SU-DHL-6 (cell line): ENCODE measurements at regions not wholly inside any gene's neighbourhood (a gene's known extent, or its start where the extent isn't known, plus 50 kb on each side); places are given as distances from the start of the nearest gene placed in this dataset.
A peak's percentile ranks its signal among the peaks of the same experiment; 100 is the strongest.

Experiments
- H2AFZ ChIP-seq: fragments of 200-600 bp; sonication (generic); 2 replicates; pipeline ENCODE4 v1.6.1; 2014; ENCODE audit warnings: low read depth, mild to moderate bottlenecking, moderate library complexity, mixed read lengths, antibody characterized with exemption, low read length; ENCODE audit not compliant: severe bottlenecking
- H3F3A ChIP-seq: fragments of 200-600 bp; shearing (Covaris generic); 2 replicates; pipeline ENCODE4 v1.6.0; 2016; ENCODE audit warnings: antibody characterized with exemption, mild to moderate bottlenecking; ENCODE audit not compliant: insufficient read depth
- H3K27ac ChIP-seq: fragments of 200-600 bp; sonication (generic); 2 replicates; pipeline ENCODE4 v1.5.1; 2016; ENCODE audit warnings: low read depth, mild to moderate bottlenecking, low read length, moderate library complexity, mixed read lengths
- H3K27me3 ChIP-seq: fragments of 200-600 bp; sonication (generic), shearing (Covaris generic); 2 replicates; pipeline ENCODE4 v1.6.0; 2014; ENCODE audit warnings: mild to moderate bottlenecking, low read length
- H3K36me3 ChIP-seq: fragments of 200-600 bp; sonication (generic); 2 replicates; pipeline ENCODE4 v1.6.1; 2014; ENCODE audit warnings: mild to moderate bottlenecking, low read length, mixed read lengths
- H3K4me2 ChIP-seq: fragments of 300-600, 200-600 bp; shearing (Covaris generic), sonication (generic); 2 replicates; pipeline ENCODE4 v1.6.0; 2014; ENCODE audit warnings: low read length, low read depth, mild to moderate bottlenecking; ENCODE audit not compliant: poor library complexity, severe bottlenecking
- H3K4me3 ChIP-seq: fragments of 200-600 bp; sonication (generic); 2 replicates; pipeline ENCODE4 v1.5.1; 2014; ENCODE audit warnings: antibody characterized with exemption, low read length, mild to moderate bottlenecking, mixed read lengths; ENCODE audit not compliant: insufficient read depth, poor library complexity, severe bottlenecking
- H3K79me2 ChIP-seq: fragments of 200-600 bp; sonication (generic); 2 replicates; pipeline ENCODE4 v1.6.1; 2014; ENCODE audit warnings: mild to moderate bottlenecking, low read length, moderate library complexity; ENCODE audit not compliant: insufficient read depth
- H3K9ac ChIP-seq: fragments of 200-600 bp; sonication (generic); 2 replicates; pipeline ENCODE4 v1.7.0; 2014; ENCODE audit warnings: mild to moderate bottlenecking, low read length
- H3K9me2 ChIP-seq: fragments of 200-600 bp; sonication (generic); replicated peaks from 2 replicates; pipeline ENCODE4 v1.6.1; 2014; ENCODE audit warnings: low read length; ENCODE audit not compliant: insufficient read depth
- H3K9me3 ChIP-seq: fragments of 200-600 bp; sonication (generic); 2 replicates; pipeline ENCODE4 v1.6.1; 2014; ENCODE audit warnings: low read length, mixed read lengths; ENCODE audit not compliant: insufficient read depth
- H4K20me1 ChIP-seq: fragments of 200-600 bp; sonication (generic); 2 replicates; pipeline ENCODE4 v1.6.1; 2014; ENCODE audit warnings: low read depth, mild to moderate bottlenecking, antibody characterized with exemption, low read length, moderate library complexity, mixed read lengths
- EZH2phosphoT487 ChIP-seq: fragments of 200-600 bp; sonication (generic), shearing (Covaris generic); conservative IDR thresholded peaks from 2 replicates; pipeline ENCODE4 v1.6.1; 2018; ENCODE audit warnings: mild to moderate bottlenecking, antibody characterized with exemption, low read length, moderate library complexity, mixed read lengths
- TF ChIP-seq, protein P1 (sequence below): fragments of 200-600 bp; sonication (generic); IDR thresholded peaks from one replicate; pipeline ENCODE4 v1.5.1; 2017; ENCODE audit warnings: antibody characterized with exemption, mild to moderate bottlenecking, low read length, moderate library complexity; ENCODE audit not compliant: insufficient read depth, poor library complexity, severe bottlenecking

- Histone ChIP-seq H3F3A (no peaks in the 10 kb centered on the region), H3K36me3 (no peaks in the 10 kb centered on the region), H3K4me3 (no peak overlapping the region), H3K79me2 (no peaks in the 10 kb centered on the region), H4K20me1 (no peaks in the 10 kb centered on the region), H3K9me3 (no peaks in the 10 kb centered on the region), H3K4me2 (no peak overlapping the region), H3K27ac (no peak overlapping the region), H3K9ac (no peak overlapping the region), H3K9me2 (no peaks in the 10 kb centered on the region), H3K27me3 (no peaks in the 10 kb centered on the region), H2AFZ (no peak overlapping the region)
- TF ChIP-seq EZH2phosphoT487: no peak
- TF ChIP-seq, protein P1, sequence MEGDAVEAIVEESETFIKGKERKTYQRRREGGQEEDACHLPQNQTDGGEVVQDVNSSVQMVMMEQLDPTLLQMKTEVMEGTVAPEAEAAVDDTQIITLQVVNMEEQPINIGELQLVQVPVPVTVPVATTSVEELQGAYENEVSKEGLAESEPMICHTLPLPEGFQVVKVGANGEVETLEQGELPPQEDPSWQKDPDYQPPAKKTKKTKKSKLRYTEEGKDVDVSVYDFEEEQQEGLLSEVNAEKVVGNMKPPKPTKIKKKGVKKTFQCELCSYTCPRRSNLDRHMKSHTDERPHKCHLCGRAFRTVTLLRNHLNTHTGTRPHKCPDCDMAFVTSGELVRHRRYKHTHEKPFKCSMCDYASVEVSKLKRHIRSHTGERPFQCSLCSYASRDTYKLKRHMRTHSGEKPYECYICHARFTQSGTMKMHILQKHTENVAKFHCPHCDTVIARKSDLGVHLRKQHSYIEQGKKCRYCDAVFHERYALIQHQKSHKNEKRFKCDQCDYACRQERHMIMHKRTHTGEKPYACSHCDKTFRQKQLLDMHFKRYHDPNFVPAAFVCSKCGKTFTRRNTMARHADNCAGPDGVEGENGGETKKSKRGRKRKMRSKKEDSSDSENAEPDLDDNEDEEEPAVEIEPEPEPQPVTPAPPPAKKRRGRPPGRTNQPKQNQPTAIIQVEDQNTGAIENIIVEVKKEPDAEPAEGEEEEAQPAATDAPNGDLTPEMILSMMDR: peak; percentile 45
Observed at GRCh38 chr16:66275775-66276428, 90.6 kb upstream of the CDH5 start.

- H2AFZ ChIP-seq: no peak overlapping the region
- no peaks in the 10 kb centered on the region for H4K20me1 ChIP-seq
- H3K9ac ChIP-seq: no peak overlapping the region
- H3K27me3 ChIP-seq: no peaks in the 10 kb centered on the region
- H3F3A ChIP-seq: no peaks in the 10 kb centered on the region
- H3K27ac ChIP-seq: no peak overlapping the region
- H3K9me2 ChIP-seq: no peaks in the 10 kb centered on the region
- H3K36me3 ChIP-seq: no peaks in the 10 kb centered on the region
- no peaks in the 10 kb centered on the region for H3K79me2 ChIP-seq
- no peak for TF ChIP-seq EZH2phosphoT487
- TF ChIP-seq, protein P1: peak; percentile 33
- H3K9me3 ChIP-seq: no peaks in the 10 kb centered on the region
- H3K4me3 ChIP-seq: no peak overlapping the region
- H3K4me2 ChIP-seq: no peak overlapping the region
Observed at GRCh38 chr16:66274335-66275110, 92.0 kb upstream of the CDH5 start.

- H3K27ac ChIP-seq: no peak overlapping the region
- H3K27me3 ChIP-seq: no peaks in the 10 kb centered on the region
- H3K36me3 ChIP-seq: no peaks in the 10 kb centered on the region
- H4K20me1 ChIP-seq: no peaks in the 10 kb centered on the region
- no peak overlapping the region for H3K4me2 ChIP-seq
- no peak overlapping the region for H3K9ac ChIP-seq
- no peaks in the 10 kb centered on the region for H3K9me2 ChIP-seq
- no peak overlapping the region for H3K4me3 ChIP-seq
- TF ChIP-seq EZH2phosphoT487: no peak
- TF ChIP-seq, protein P1: no peak
- H2AFZ ChIP-seq: no peak overlapping the region
- H3K79me2 ChIP-seq: no peaks in the 10 kb centered on the region
- no peaks in the 10 kb centered on the region for H3F3A ChIP-seq
- H3K9me3 ChIP-seq: no peaks in the 10 kb centered on the region
Observed at GRCh38 chr16:66273644-66274334, 92.7 kb upstream of the CDH5 start.
